Upper lobe of right lung (tissue), 1 donor: ENCODE measurements at regions not wholly inside any gene's neighbourhood (a gene's known extent, or its start where the extent isn't known, plus 50 kb on each side); places are given as distances from the start of the nearest gene placed in this dataset.
A peak's percentile ranks its signal among the peaks of the same experiment; 100 is the strongest.

ENCODE experiments used
- ATAC-seq: fragments of 200-7000 bp; cut with Tn5 transposase; one replicate; pipeline ENCODE4 v1.9.1; 2020; ENCODE audit warnings: mild to moderate bottlenecking, moderate library complexity
- DNase-seq: peaks from one replicate; pipeline ENCODE4 v3.0.0-alpha.2; 2020
- H3K27ac ChIP-seq: fragments of 200-600 bp; one replicate; pipeline ENCODE4 v1.8.0; 2022
- H3K27me3 ChIP-seq: fragments of 200-600 bp; one replicate; pipeline ENCODE4 v1.8.0; 2022; ENCODE audit warnings: mild to moderate bottlenecking
- H3K36me3 ChIP-seq: fragments of 200-600 bp; one replicate; pipeline ENCODE4 v1.8.0; 2022
- H3K4me1 ChIP-seq: fragments of 200-600 bp; one replicate; pipeline ENCODE4 v1.8.0; 2022
- H3K4me3 ChIP-seq: fragments of 200-600 bp; one replicate; pipeline ENCODE4 v1.8.0; 2022; ENCODE audit warnings: mild to moderate bottlenecking
- H3K9me3 ChIP-seq: fragments of 200-600 bp; one replicate; pipeline ENCODE4 v1.8.0; 2022
- CTCF ChIP-seq: fragments of 200-600 bp; IDR thresholded peaks from one replicate; pipeline ENCODE4 v1.8.0; 2022; ENCODE audit warnings: antibody characterized with exemption
- intact Hi-C: fragments of 100-400 bp; cut with DNase I; formaldehyde crosslinking; loops from one replicate; pipeline ENCODE4 v1.11.0; 2022
- donor health status: DM: no; HTN: yes; CAD: no; lungs with severe emphysema.

DNA sequence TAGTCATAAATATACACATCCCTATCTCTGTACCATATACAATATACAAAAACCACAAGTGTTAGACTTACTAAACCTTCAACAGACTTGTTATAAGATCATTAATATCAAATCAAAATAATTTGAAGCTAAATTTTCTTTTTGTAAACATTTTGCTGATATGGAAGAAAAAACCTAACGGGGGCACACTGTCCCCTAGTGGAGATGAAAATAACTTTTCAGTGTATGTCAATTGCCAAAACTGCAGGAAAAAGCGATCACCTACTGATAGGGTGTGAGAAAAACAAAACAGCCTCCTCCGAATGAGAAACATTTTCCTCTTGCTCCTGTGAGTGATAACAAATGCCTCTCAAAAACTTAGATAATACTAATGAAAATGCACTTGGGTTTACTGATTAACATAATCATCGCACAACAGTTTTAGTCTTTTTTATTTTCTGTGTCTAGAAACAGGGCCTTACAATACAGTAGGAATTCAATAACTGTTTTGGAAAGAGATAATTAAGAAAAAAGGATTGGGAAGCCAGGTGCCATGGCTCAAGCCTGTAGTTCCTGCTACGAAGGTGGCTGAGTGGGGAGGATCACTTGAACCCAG, 322.7 kb downstream of the CRPPA start:
- ATAC-seq: no peak
- DNase-seq: no peak

DNA sequence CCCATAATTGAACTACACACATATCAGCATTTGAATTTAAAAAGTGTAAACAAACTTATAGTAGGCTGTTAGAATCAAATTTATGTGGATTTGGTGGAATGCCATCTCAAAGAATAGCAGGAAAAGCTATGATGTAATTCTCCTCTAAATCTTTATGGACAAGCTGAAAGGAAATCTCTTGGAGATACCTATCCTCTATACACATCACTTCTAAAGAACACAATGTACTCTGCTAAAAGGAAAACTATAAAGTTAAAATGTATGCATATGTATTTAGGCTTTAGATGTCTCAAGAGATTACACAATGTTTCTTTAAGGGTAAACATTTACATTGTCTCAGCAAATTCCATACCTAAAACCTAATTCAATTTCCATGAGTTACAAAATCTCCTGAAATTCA, 323.3 kb downstream of the CRPPA start:
- DNase-seq (no peak), ATAC-seq (no peak)
- Histone ChIP-seq H3K36me3 (no peaks in the 10 kb centered on the region), H3K27ac (no peak overlapping the region), H3K9me3 (no peaks in the 10 kb centered on the region), H3K27me3 (no peaks in the 10 kb centered on the region), H3K4me1 (no peaks in the 10 kb centered on the region), H3K4me3 (no peak overlapping the region)
- intact Hi-C loops: no loop called here
- no peak for TF ChIP-seq CTCF

More for the DNA sequence above, 322.7 kb downstream of the CRPPA start:
- no peak overlapping the region for H3K4me3 ChIP-seq
- intact Hi-C loops: no loop called here
- no peaks in the 10 kb centered on the region for H3K27me3 ChIP-seq
- no peaks in the 10 kb centered on the region for H3K9me3 ChIP-seq
- H3K27ac ChIP-seq: no peak overlapping the region
- H3K36me3 ChIP-seq: no peaks in the 10 kb centered on the region
- H3K4me1 ChIP-seq: no peaks in the 10 kb centered on the region
- peak; percentile 75 for TF ChIP-seq CTCF

- no peak for TF ChIP-seq CTCF
- Histone ChIP-seq H3K9me3 (no peaks in the 10 kb centered on the region), H3K4me1 (no peaks in the 10 kb centered on the region), H3K36me3 (no peaks in the 10 kb centered on the region), H3K4me3 (no peak overlapping the region), H3K27ac (no peak overlapping the region), H3K27me3 (no peaks in the 10 kb centered on the region)
- intact Hi-C loops: no loop called here
- DNase-seq (no peak), ATAC-seq (no peak)
Observed at GRCh38 chr7:16095171-16095950, 326.0 kb downstream of the CRPPA start.

DNA sequence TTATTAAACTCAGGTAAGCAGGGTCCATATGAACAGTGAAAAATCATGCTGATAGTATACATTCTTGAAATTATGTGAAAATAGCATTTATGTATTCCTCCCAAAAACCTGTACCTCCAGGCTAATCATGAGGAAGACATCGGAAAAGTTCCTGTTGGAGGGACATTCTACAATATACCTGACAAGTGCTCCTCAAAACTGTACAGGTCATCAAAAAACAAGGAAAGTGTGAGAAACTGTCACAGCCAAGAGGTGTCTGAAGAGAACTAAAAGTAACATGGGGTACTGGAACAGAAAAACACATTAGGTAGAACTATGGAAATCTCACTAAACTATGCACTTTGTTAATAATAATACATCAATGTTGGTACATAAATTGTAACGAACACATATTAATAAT, 326.7 kb downstream of the CRPPA start:
- no peaks in the 10 kb centered on the region for H3K9me3 ChIP-seq
- no peaks in the 10 kb centered on the region for H3K4me1 ChIP-seq
- intact Hi-C loops: no loop called here
- no peak for DNase-seq
- H3K4me3 ChIP-seq: no peak overlapping the region
- H3K36me3 ChIP-seq: no peaks in the 10 kb centered on the region
- TF ChIP-seq CTCF: no peak
- H3K27me3 ChIP-seq: no peaks in the 10 kb centered on the region
- H3K27ac ChIP-seq: no peak overlapping the region
- ATAC-seq: no peak

DNA sequence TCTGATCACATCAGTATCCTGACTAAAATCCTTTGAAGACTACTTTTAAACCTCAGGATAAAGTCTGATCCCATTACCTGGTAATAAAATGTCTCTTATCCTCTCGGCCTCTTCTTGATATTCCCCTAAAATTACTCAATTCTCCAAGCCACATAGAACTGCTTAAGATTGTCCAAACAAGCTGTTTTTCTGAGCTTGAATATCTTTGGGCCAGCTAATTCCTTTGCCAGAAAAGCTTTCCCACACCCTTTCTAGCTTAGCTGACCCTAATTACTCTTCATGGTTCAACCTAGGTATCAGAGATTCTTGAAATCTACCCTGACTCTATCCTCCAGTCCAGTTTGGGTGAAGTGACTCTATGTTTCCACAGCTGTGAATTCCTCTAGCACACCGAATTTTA, 328.6 kb downstream of the CRPPA start:
- Histone ChIP-seq H3K4me1 (no peaks in the 10 kb centered on the region), H3K36me3 (no peaks in the 10 kb centered on the region), H3K27me3 (no peaks in the 10 kb centered on the region), H3K4me3 (no peak overlapping the region), H3K27ac (no peak overlapping the region), H3K9me3 (no peaks in the 10 kb centered on the region)
- intact Hi-C loops: no loop called here
- no peak for TF ChIP-seq CTCF
- DNase-seq: no peak
- no peak for ATAC-seq
